WTC11 (cell line): ENCODE measurements at regions not wholly inside any gene's neighbourhood (a gene's known extent, or its start where the extent isn't known, plus 50 kb on each side); places are given as distances from the start of the nearest gene placed in this dataset.

ENCODE experiments used
- ATAC-seq: fragments of 200-7000 bp; cut with Tn5 transposase; 2 replicates; pipeline ENCODE4 v1.10.0; 2021; ENCODE audit warnings: mild to moderate bottlenecking, moderate library complexity
- CTCF ChIA-PET: fragments of 300-600 bp; sonication (Branson Sonifier 250); formaldehyde crosslinking; loops from one replicate; lab custom pipeline; 2021; ENCODE audit warnings: antibody characterized with exemption; lab: Charles Lee
- POLR2A ChIA-PET: fragments of 350-600 bp; sonication (Branson Sonifier 250); formaldehyde crosslinking; loops from one replicate; lab custom pipeline; 2021; ENCODE audit warnings: antibody characterized with exemption; lab: Charles Lee
- DNase-seq: peaks from one replicate; pipeline ENCODE4 v3.0.0; 2021; ENCODE audit warnings: low spot score
- H3K27ac Mint-ChIP-seq: 2 replicates; pipeline ENCODE4 v1.8.0; 2021; ENCODE audit warnings: mixed read lengths
- H3K27me3 Mint-ChIP-seq: 2 replicates; pipeline ENCODE4 v1.8.0; 2021; ENCODE audit warnings: low read depth, mild to moderate bottlenecking, moderate library complexity, mixed read lengths
- H3K36me3 Mint-ChIP-seq: 2 replicates; pipeline ENCODE4 v1.8.0; 2021; ENCODE audit warnings: mixed read lengths
- H3K4me1 Mint-ChIP-seq: 2 replicates; pipeline ENCODE4 v1.8.0; 2022; ENCODE audit warnings: mixed read lengths
- H3K4me3 Mint-ChIP-seq: 2 replicates; pipeline ENCODE4 v1.8.0; 2021; ENCODE audit warnings: mild to moderate bottlenecking, moderate library complexity, mixed read lengths
- H3K9me3 Mint-ChIP-seq: 2 replicates; pipeline ENCODE4 v1.8.0; 2021; ENCODE audit warnings: mixed read lengths
- IRF2 ChIP-seq: sonication (generic); formaldehyde crosslinking; IDR thresholded peaks from 2 replicates; pipeline ENCODE4 v1.8.0; 2022; ENCODE audit warnings: low read depth, missing genetic modification reagents, borderline replicate concordance
- KAT7 ChIP-seq: sonication (generic); formaldehyde crosslinking; IDR thresholded peaks from 2 replicates; pipeline ENCODE4 v1.8.1; 2023; ENCODE audit warnings: missing genetic modification reagents, mild to moderate bottlenecking, borderline replicate concordance
- NFATC4 ChIP-seq: fragments of 250-450 bp; sonication (Bioruptor Pico); IDR thresholded peaks from 2 replicates; pipeline ENCODE4 v1.9.0; 2021; ENCODE audit warnings: mild to moderate bottlenecking
- NR1H2 ChIP-seq: sonication (generic); formaldehyde crosslinking; IDR thresholded peaks from 2 replicates; pipeline ENCODE4 v1.9.0; 2021; ENCODE audit warnings: mild to moderate bottlenecking, moderate library complexity, missing genetic modification reagents
- PRRX2 ChIP-seq: fragments of 250-450 bp; sonication (Bioruptor Pico); IDR thresholded peaks from 2 replicates; pipeline ENCODE4 v1.8.0; 2021; ENCODE audit warnings: mild to moderate bottlenecking
- SMAD4 ChIP-seq: sonication (generic); formaldehyde crosslinking; IDR thresholded peaks from 2 replicates; pipeline ENCODE4 v1.8.0; 2022; ENCODE audit warnings: mild to moderate bottlenecking, missing genetic modification reagents
- TEAD1 ChIP-seq: sonication (generic); formaldehyde crosslinking; IDR thresholded peaks from 2 replicates; pipeline ENCODE4 v1.8.0; 2022; ENCODE audit warnings: mild to moderate bottlenecking, missing genetic modification reagents
- ZBTB21 ChIP-seq: sonication (generic); formaldehyde crosslinking; IDR thresholded peaks from 2 replicates; pipeline ENCODE4 v1.8.1; 2023; ENCODE audit warnings: mild to moderate bottlenecking, missing genetic modification reagents, borderline replicate concordance
- ZNF423 ChIP-seq: fragments of 250-450 bp; sonication (Bioruptor Pico); IDR thresholded peaks from 2 replicates; pipeline ENCODE4 v2.1.2; 2022; ENCODE audit warnings: mild to moderate bottlenecking, moderate library complexity
- ZNF671 ChIP-seq: fragments of 250-450 bp; sonication (Bioruptor Pico); IDR thresholded peaks from 2 replicates; pipeline ENCODE4 v1.8.0; 2021; ENCODE audit warnings: mild to moderate bottlenecking
- TF ChIP-seq, protein P1 (sequence below): fragments of 250-450 bp; sonication (Bioruptor Pico); IDR thresholded peaks from 2 replicates; pipeline ENCODE4 v1.9.0; 2021; ENCODE audit warnings: mild to moderate bottlenecking
- TF ChIP-seq, protein P2 (sequence below): fragments of 250-450 bp; sonication (Bioruptor Pico); IDR thresholded peaks from 2 replicates; pipeline ENCODE4 v1.9.0; 2021; ENCODE audit warnings: mild to moderate bottlenecking
- TF ChIP-seq, protein P3 (sequence below): sonication (generic); formaldehyde crosslinking; conservative IDR thresholded peaks from 2 replicates; pipeline ENCODE4 v1.8.1; 2023; ENCODE audit warnings: mild to moderate bottlenecking, low read depth, missing genetic modification reagents, moderate library complexity
- TF ChIP-seq, protein P4 (sequence below): sonication (generic); formaldehyde crosslinking; IDR thresholded peaks from 2 replicates; pipeline ENCODE4 v1.8.1; 2023; ENCODE audit warnings: mild to moderate bottlenecking, missing genetic modification reagents
- TF ChIP-seq, protein P5 (sequence below): sonication (generic); formaldehyde crosslinking; IDR thresholded peaks from 2 replicates; pipeline ENCODE4 v1.8.1; 2022; ENCODE audit warnings: low read depth, missing genetic modification reagents, borderline replicate concordance
- TF ChIP-seq, protein P6 (sequence below): sonication (generic); formaldehyde crosslinking; IDR thresholded peaks from 2 replicates; pipeline ENCODE4 v1.8.1; 2022; ENCODE audit warnings: mild to moderate bottlenecking, moderate library complexity, missing genetic modification reagents
- TF ChIP-seq, protein P7 (sequence below): fragments of 250-450 bp; sonication (Bioruptor Pico); IDR thresholded peaks from 2 replicates; pipeline ENCODE4 v1.9.0; 2021; ENCODE audit warnings: moderate library complexity, mild to moderate bottlenecking, inconsistent platforms, borderline replicate concordance

DNA sequence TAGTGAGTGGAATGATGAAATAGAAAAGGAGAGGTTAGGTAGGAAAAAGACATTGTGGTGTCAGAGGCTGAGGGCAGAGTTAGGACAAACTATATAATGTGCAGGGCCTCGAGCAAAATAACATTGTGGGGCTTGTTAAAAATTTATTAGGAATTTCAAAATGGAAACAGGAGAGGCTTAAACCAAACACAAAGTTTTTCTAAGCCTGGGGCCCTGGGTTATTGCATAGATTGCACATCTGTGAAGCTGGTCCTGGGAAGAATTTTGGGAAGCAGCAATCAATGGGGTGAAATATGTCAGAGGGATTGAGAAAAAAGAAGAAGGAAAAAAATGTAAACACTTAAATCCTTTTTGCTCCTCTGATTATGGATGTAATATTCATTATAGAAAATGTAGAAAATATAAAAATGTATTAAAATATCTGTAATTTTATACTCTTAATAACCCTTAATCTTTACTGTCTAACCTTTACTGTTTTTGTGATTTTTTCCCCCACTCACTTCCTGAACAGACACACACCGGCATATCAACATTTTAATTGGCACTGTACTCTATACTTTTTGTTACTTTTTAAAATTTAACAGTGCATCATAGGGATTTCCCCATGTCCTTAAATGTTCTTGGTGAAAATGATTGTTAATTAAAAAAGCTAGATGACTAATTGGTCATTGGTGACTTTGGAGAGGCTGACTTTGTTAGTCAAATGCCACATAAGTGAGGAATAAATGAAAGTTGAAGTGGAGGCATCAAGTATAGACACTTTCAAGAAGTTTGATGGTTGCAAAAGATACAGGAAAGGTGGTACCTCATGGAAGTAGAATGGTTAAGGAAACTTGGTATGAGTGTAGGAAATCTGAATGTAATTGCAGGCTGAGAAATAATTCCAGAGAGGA is 183.4 kb downstream of the NFKBIZ start:
- no peak overlapping the region for H3K4me3 Mint-ChIP-seq
- no peak overlapping the region for H3K27ac Mint-ChIP-seq
- H3K36me3 Mint-ChIP-seq = no peaks in the 10 kb centered on the region
- H3K4me1 Mint-ChIP-seq = peaks cover 5% of the 10 kb centered on the region; the same call in 1 of the 2 replicates
- DNase-seq (no peak), ATAC-seq (no peak)
- ChIA-PET POLR2A (interaction anchor here (0.6 kb wide), 1 partner anchor 1684 kb away, joined by 3 read pairs; no protein-coding TSS in a partner anchor), CTCF (no interaction called here)
- peaks cover 7% of the 10 kb centered on the region for H3K9me3 Mint-ChIP-seq
- no peak for TF ChIP-seq NFATC4 (CRISPR knock-in tag)
- TF ChIP-seq ZBTB21 (CRISPR knock-in tag) = no peak
- TF ChIP-seq ZNF423 (CRISPR knock-in tag) = no peak
- no peak for TF ChIP-seq SMAD4 (CRISPR knock-in tag)
- TF ChIP-seq, protein P1, sequence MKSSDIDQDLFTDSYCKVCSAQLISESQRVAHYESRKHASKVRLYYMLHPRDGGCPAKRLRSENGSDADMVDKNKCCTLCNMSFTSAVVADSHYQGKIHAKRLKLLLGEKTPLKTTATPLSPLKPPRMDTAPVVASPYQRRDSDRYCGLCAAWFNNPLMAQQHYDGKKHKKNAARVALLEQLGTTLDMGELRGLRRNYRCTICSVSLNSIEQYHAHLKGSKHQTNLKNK (CRISPR knock-in tag) = no peak
- TF ChIP-seq, protein P2, sequence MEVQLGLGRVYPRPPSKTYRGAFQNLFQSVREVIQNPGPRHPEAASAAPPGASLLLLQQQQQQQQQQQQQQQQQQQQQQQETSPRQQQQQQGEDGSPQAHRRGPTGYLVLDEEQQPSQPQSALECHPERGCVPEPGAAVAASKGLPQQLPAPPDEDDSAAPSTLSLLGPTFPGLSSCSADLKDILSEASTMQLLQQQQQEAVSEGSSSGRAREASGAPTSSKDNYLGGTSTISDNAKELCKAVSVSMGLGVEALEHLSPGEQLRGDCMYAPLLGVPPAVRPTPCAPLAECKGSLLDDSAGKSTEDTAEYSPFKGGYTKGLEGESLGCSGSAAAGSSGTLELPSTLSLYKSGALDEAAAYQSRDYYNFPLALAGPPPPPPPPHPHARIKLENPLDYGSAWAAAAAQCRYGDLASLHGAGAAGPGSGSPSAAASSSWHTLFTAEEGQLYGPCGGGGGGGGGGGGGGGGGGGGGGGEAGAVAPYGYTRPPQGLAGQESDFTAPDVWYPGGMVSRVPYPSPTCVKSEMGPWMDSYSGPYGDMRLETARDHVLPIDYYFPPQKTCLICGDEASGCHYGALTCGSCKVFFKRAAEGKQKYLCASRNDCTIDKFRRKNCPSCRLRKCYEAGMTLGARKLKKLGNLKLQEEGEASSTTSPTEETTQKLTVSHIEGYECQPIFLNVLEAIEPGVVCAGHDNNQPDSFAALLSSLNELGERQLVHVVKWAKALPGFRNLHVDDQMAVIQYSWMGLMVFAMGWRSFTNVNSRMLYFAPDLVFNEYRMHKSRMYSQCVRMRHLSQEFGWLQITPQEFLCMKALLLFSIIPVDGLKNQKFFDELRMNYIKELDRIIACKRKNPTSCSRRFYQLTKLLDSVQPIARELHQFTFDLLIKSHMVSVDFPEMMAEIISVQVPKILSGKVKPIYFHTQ (CRISPR knock-in tag) = no peak
- TF ChIP-seq NR1H2 = no peak
- no peak for TF ChIP-seq IRF2 (CRISPR knock-in tag)
- TF ChIP-seq, protein P3, sequence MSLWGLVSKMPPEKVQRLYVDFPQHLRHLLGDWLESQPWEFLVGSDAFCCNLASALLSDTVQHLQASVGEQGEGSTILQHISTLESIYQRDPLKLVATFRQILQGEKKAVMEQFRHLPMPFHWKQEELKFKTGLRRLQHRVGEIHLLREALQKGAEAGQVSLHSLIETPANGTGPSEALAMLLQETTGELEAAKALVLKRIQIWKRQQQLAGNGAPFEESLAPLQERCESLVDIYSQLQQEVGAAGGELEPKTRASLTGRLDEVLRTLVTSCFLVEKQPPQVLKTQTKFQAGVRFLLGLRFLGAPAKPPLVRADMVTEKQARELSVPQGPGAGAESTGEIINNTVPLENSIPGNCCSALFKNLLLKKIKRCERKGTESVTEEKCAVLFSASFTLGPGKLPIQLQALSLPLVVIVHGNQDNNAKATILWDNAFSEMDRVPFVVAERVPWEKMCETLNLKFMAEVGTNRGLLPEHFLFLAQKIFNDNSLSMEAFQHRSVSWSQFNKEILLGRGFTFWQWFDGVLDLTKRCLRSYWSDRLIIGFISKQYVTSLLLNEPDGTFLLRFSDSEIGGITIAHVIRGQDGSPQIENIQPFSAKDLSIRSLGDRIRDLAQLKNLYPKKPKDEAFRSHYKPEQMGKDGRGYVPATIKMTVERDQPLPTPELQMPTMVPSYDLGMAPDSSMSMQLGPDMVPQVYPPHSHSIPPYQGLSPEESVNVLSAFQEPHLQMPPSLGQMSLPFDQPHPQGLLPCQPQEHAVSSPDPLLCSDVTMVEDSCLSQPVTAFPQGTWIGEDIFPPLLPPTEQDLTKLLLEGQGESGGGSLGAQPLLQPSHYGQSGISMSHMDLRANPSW = no peak
- TF ChIP-seq, protein P4, sequence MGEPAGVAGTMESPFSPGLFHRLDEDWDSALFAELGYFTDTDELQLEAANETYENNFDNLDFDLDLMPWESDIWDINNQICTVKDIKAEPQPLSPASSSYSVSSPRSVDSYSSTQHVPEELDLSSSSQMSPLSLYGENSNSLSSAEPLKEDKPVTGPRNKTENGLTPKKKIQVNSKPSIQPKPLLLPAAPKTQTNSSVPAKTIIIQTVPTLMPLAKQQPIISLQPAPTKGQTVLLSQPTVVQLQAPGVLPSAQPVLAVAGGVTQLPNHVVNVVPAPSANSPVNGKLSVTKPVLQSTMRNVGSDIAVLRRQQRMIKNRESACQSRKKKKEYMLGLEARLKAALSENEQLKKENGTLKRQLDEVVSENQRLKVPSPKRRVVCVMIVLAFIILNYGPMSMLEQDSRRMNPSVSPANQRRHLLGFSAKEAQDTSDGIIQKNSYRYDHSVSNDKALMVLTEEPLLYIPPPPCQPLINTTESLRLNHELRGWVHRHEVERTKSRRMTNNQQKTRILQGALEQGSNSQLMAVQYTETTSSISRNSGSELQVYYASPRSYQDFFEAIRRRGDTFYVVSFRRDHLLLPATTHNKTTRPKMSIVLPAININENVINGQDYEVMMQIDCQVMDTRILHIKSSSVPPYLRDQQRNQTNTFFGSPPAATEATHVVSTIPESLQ (CRISPR knock-in tag) = no peak
- TF ChIP-seq, protein P5, sequence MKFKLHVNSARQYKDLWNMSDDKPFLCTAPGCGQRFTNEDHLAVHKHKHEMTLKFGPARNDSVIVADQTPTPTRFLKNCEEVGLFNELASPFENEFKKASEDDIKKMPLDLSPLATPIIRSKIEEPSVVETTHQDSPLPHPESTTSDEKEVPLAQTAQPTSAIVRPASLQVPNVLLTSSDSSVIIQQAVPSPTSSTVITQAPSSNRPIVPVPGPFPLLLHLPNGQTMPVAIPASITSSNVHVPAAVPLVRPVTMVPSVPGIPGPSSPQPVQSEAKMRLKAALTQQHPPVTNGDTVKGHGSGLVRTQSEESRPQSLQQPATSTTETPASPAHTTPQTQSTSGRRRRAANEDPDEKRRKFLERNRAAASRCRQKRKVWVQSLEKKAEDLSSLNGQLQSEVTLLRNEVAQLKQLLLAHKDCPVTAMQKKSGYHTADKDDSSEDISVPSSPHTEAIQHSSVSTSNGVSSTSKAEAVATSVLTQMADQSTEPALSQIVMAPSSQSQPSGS (CRISPR knock-in tag) = no peak
- TF ChIP-seq TEAD1 (CRISPR knock-in tag) = no peak
- TF ChIP-seq, protein P6, sequence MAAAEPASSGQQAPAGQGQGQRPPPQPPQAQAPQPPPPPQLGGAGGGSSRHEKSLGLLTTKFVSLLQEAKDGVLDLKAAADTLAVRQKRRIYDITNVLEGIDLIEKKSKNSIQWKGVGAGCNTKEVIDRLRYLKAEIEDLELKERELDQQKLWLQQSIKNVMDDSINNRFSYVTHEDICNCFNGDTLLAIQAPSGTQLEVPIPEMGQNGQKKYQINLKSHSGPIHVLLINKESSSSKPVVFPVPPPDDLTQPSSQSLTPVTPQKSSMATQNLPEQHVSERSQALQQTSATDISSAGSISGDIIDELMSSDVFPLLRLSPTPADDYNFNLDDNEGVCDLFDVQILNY (CRISPR knock-in tag) = no peak
- no peak for TF ChIP-seq ZNF671
- no peak for TF ChIP-seq PRRX2 (CRISPR knock-in tag)
- TF ChIP-seq, protein P7, sequence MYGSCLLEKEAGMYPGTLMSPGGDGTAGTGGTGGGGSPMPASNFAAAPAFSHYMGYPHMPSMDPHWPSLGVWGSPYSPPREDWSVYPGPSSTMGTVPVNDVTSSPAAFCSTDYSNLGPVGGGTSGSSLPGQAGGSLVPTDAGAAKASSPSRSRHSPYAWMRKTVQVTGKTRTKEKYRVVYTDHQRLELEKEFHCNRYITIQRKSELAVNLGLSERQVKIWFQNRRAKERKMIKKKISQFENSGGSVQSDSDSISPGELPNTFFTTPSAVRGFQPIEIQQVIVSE (CRISPR knock-in tag) = no peak
- TF ChIP-seq KAT7 = no peak
- H3K27me3 Mint-ChIP-seq = no peaks in the 10 kb centered on the region
